Parathyroid adenoma (tissue), 2 donors: ENCODE measurements at regions not wholly inside any gene's neighbourhood (a gene's known extent, or its start where the extent isn't known, plus 50 kb on each side); places are given as distances from the start of the nearest gene placed in this dataset.

ENCODE experiments used
- H2AFZ ChIP-seq: fragments of 300-600 bp; sonication (generic); one replicate; pipeline ENCODE4 v1.7.0; 2017; ENCODE audit warnings: antibody characterized with exemption, mild to moderate bottlenecking
- H3K27ac ChIP-seq: fragments of 300-600 bp; sonication (generic); one replicate; pipeline ENCODE4 v1.7.0; 2017
- H3K27me3 ChIP-seq: fragments of 300-600 bp; sonication (generic); one replicate; pipeline ENCODE4 v1.7.0; 2017; ENCODE audit warnings: low read length; ENCODE audit not compliant: control insufficient read depth, insufficient read depth
- H3K36me3 ChIP-seq: fragments of 300-600 bp; sonication (generic); one replicate; pipeline ENCODE4 v1.7.0; 2017; ENCODE audit warnings: low read length; ENCODE audit not compliant: control insufficient read depth, insufficient read depth
- H3K4me1 ChIP-seq: fragments of 300-600 bp; sonication (generic); one replicate; pipeline ENCODE4 v1.7.0; 2017; ENCODE audit warnings: control low read depth
- H3K4me2 ChIP-seq: fragments of 300-600 bp; sonication (generic); one replicate; pipeline ENCODE4 v1.7.0; 2017; ENCODE audit warnings: low read length
- H3K4me3 ChIP-seq: fragments of 300-600 bp; sonication (generic); one replicate; pipeline ENCODE4 v1.7.0; 2017; ENCODE audit warnings: low read depth, low read length
- H3K79me2 ChIP-seq: fragments of 300-600 bp; sonication (generic); one replicate; pipeline ENCODE4 v1.7.0; 2017; ENCODE audit warnings: control low read depth
- H3K9ac ChIP-seq: fragments of 300-600 bp; sonication (generic); one replicate; pipeline ENCODE4 v1.7.0; 2017; ENCODE audit warnings: mild to moderate bottlenecking
- H3K9me3 ChIP-seq: fragments of 300-600 bp; sonication (generic); one replicate; pipeline ENCODE4 v1.7.0; 2017; ENCODE audit warnings: low read length; ENCODE audit not compliant: control insufficient read depth
- TF ChIP-seq, protein P1 (sequence below): fragments of 300-600 bp; sonication (generic); IDR thresholded peaks from one replicate; pipeline ENCODE4 v1.7.0; 2017; ENCODE audit warnings: antibody characterized with exemption, mild to moderate bottlenecking
- donor health status: primary hyperparathyroidism.

DNA sequence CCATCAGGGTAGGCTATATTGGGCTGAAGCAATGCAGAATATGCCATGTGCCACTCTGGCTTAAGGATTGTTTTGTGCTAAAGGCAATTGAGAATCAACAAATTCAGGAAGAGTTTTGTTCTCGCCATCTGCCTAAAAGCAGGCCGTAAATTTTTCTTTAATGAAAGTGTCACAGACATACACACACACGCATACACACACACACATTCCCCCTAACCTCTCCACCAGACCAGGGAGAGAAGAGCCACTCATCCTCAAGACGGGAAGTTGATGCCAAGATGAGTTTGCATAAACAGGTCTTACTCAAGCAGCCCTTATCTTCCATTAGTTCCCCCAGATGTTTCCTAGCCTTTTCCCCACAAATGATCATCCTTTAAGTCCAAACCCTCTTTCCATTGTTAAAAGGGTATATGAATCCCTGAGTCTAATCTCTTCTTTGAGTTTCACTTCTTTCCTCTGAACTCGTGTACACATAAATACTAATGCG is 59.6 kb upstream of the TRIM24 start:
- TF ChIP-seq, protein P1, sequence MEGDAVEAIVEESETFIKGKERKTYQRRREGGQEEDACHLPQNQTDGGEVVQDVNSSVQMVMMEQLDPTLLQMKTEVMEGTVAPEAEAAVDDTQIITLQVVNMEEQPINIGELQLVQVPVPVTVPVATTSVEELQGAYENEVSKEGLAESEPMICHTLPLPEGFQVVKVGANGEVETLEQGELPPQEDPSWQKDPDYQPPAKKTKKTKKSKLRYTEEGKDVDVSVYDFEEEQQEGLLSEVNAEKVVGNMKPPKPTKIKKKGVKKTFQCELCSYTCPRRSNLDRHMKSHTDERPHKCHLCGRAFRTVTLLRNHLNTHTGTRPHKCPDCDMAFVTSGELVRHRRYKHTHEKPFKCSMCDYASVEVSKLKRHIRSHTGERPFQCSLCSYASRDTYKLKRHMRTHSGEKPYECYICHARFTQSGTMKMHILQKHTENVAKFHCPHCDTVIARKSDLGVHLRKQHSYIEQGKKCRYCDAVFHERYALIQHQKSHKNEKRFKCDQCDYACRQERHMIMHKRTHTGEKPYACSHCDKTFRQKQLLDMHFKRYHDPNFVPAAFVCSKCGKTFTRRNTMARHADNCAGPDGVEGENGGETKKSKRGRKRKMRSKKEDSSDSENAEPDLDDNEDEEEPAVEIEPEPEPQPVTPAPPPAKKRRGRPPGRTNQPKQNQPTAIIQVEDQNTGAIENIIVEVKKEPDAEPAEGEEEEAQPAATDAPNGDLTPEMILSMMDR = no peak

DNA sequence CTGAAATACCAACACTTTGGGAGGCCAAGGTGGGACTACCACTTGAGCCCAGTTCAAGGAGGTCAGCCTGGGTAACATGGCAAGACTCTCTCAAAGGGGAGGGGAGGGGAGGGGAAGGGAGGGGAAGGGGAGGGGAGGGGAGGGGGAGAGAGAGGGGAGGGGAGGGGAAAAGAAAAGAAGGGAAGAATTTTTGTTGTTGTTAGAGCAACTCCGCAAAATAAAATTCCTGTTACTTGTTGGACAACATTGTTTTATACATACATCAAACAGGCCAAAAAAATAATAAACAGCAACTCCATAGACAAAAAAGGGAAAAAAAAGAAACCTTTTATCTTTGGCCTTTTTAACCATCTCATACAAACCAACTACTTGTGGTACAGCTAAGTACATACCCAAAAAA is 57.3 kb upstream of the TRIM24 start:
- Histone ChIP-seq H3K4me2 (no peak overlapping the region), H3K36me3 (no peaks in the 10 kb centered on the region), H3K4me1 (no peaks in the 10 kb centered on the region), H2AFZ (no peak overlapping the region), H3K27ac (no peak overlapping the region), H3K4me3 (no peak overlapping the region), H3K27me3 (no peaks in the 10 kb centered on the region), H3K79me2 (no peaks in the 10 kb centered on the region), H3K9me3 (no peaks in the 10 kb centered on the region), H3K9ac (no peak overlapping the region)
- TF ChIP-seq, protein P1 = no peak

More for the DNA sequence above, 59.6 kb upstream of the TRIM24 start:
- Histone ChIP-seq H3K27me3 (no peaks in the 10 kb centered on the region), H3K9me3 (no peaks in the 10 kb centered on the region), H3K9ac (no peak overlapping the region), H2AFZ (no peak overlapping the region), H3K79me2 (no peaks in the 10 kb centered on the region), H3K36me3 (no peaks in the 10 kb centered on the region), H3K4me1 (no peaks in the 10 kb centered on the region), H3K4me2 (no peak overlapping the region), H3K4me3 (no peak overlapping the region), H3K27ac (no peak overlapping the region)

DNA sequence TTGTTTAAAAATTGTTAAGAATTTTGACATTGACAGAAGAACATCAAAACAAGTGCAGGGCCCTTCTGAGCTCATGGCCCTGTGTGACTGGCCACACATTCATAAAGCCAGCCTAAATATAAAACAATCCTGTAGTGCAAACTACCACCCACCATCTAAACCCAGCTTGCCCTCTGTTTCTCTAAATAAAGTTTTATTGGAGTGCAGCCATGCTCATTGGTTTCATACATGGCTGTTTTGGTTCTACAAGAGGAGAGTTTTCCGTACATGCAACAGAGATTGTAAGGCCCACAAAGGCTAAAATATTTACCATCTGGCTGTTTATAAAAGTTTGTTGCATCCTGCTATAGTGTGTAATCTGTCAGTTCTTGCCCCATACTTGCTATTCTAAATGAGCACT is 54.6 kb upstream of the TRIM24 start:
- TF ChIP-seq, protein P1 = no peak
- H2AFZ ChIP-seq = no peak overlapping the region
- H3K27ac ChIP-seq = no peak overlapping the region
- no peak overlapping the region for H3K9ac ChIP-seq
- H3K36me3 ChIP-seq = no peaks in the 10 kb centered on the region
- no peak overlapping the region for H3K4me3 ChIP-seq
- no peak overlapping the region for H3K4me2 ChIP-seq
- no peaks in the 10 kb centered on the region for H3K4me1 ChIP-seq
- H3K79me2 ChIP-seq = no peaks in the 10 kb centered on the region
- H3K27me3 ChIP-seq = no peaks in the 10 kb centered on the region
- no peaks in the 10 kb centered on the region for H3K9me3 ChIP-seq

DNA sequence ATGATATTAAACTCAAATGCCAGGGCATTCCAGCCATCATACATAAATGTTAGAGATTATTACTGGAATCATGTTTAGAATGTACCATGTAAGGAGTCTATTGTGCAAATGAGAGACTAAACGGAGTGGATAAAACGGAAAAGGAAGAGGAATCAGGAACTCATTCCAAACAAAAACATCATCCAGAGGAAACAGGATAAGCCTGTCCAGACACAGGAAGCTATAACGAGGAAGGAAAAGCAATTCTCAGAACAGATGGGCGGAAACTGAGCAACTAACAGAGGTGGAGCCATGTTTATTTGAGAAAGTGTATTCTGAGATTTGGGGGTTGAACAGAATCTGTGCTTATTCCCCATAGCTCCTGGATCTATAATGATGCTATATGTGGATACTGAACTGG is 52.3 kb upstream of the TRIM24 start:
- Histone ChIP-seq H3K9ac (no peak overlapping the region), H3K79me2 (no peaks in the 10 kb centered on the region), H3K4me3 (no peak overlapping the region), H3K36me3 (no peaks in the 10 kb centered on the region), H3K27me3 (no peaks in the 10 kb centered on the region), H3K4me1 (no peaks in the 10 kb centered on the region), H3K4me2 (no peak overlapping the region), H2AFZ (no peak overlapping the region), H3K27ac (no peak overlapping the region), H3K9me3 (no peaks in the 10 kb centered on the region)
- TF ChIP-seq, protein P1 = no peak
